ENCODE measurements at regions not wholly inside any gene's neighbourhood (a gene's known extent, or its start where the extent isn't known, plus 50 kb on each side); places are given as distances from the start of the nearest gene placed in this dataset.

- H3F3A ChIP-seq (ENCODE audit: insufficient read depth, low read depth), result no peaks in the 10 kb centered on the region
- intact Hi-C loops (cut with micrococcal nuclease; ENCODE audit: unreplicated experiment), result no loop called here
- H3K4me1 ChIP-seq (replicated peaks; ENCODE audit: insufficient read depth), result no peaks in the 10 kb centered on the region
- no peak overlapping the region for H3K27ac ChIP-seq
- POLR2A ChIA-PET (ENCODE audit: unreplicated experiment), result no interaction called here
- no peaks in the 10 kb centered on the region for H3K79me2 ChIP-seq (ENCODE audit: low read depth)
- H3K36me3 ChIP-seq (ENCODE audit: low read depth), result no peaks in the 10 kb centered on the region
- H4K20me1 ChIP-seq (ENCODE audit: insufficient read depth), result no peaks in the 10 kb centered on the region
- no peaks in the 10 kb centered on the region for H3K9me2 ChIP-seq (ENCODE audit: insufficient read depth)
- CTCF ChIA-PET, result no interaction called here
- no peak for TF ChIP-seq EZH2 (IDR thresholded peaks at IDR 0.05; ENCODE audit: low read depth)
- TF ChIP-seq CTCF (conservative IDR thresholded peaks at IDR 0.05), result no peak
- no peaks in the 10 kb centered on the region for H3K27me3 ChIP-seq (ENCODE audit: insufficient read depth, low read depth)
- no peak overlapping the region for H3K4me2 ChIP-seq
- no peak for DNase-seq
- no TSS peak for BruUV-seq (replicated peaks)
- no peak overlapping the region for H2AFZ ChIP-seq
- H3K4me3 ChIP-seq, result no peak overlapping the region
- no peaks in the 10 kb centered on the region for H3K9me3 ChIP-seq (ENCODE audit: insufficient read depth, low read depth)
Measured at GRCh38 chr5:24145806-24146205, 499.0 kb downstream of the CDH10 start.

GRCh38 chr5:24161559-24161958 is 483.2 kb downstream of the CDH10 start:
- ChIA-PET POLR2A (ENCODE audit: unreplicated experiment) (no interaction called here), CTCF (interaction anchor here (0.6 kb wide), 1 partner anchor 31 kb away, joined by 5 read pairs; no protein-coding TSS in a partner anchor)
- H3K9me3 ChIP-seq (ENCODE audit: insufficient read depth, low read depth), result peaks cover 3% of the 10 kb centered on the region; the same call in 1 of the 2 replicates
- H3K9me2 ChIP-seq (ENCODE audit: insufficient read depth), result no peaks in the 10 kb centered on the region
- no TSS peak for BruUV-seq (replicated peaks)
- no peak overlapping the region for H3K4me2 ChIP-seq
- H3K4me1 ChIP-seq (replicated peaks; ENCODE audit: insufficient read depth), result no peaks in the 10 kb centered on the region
- H3F3A ChIP-seq (ENCODE audit: insufficient read depth, low read depth), result no peaks in the 10 kb centered on the region
- no peaks in the 10 kb centered on the region for H4K20me1 ChIP-seq (ENCODE audit: insufficient read depth)
- no peak for DNase-seq
- intact Hi-C loops (cut with micrococcal nuclease; ENCODE audit: unreplicated experiment), result no loop called here
- H3K79me2 ChIP-seq (ENCODE audit: low read depth), result no peaks in the 10 kb centered on the region
- TF ChIP-seq EZH2 (IDR thresholded peaks at IDR 0.05; ENCODE audit: low read depth) (no peak), CTCF (conservative IDR thresholded peaks at IDR 0.05) (no peak)
- no peaks in the 10 kb centered on the region for H3K36me3 ChIP-seq (ENCODE audit: low read depth)
- H3K4me3 ChIP-seq, result no peak overlapping the region
- no peak overlapping the region for H2AFZ ChIP-seq
- H3K27me3 ChIP-seq (ENCODE audit: insufficient read depth, low read depth), result no peaks in the 10 kb centered on the region
- no peak overlapping the region for H3K27ac ChIP-seq

GRCh38 chr5:24162343-24162742 is 482.4 kb downstream of the CDH10 start:
- Histone ChIP-seq H3K27me3 (ENCODE audit: insufficient read depth, low read depth) (no peaks in the 10 kb centered on the region), H3K4me2 (no peak overlapping the region), H3K4me3 (no peak overlapping the region), H3K9me3 (ENCODE audit: insufficient read depth, low read depth) (peaks cover 3% of the 10 kb centered on the region; the same call in 1 of the 2 replicates), H3K9me2 (ENCODE audit: insufficient read depth) (no peaks in the 10 kb centered on the region), H3K27ac (no peak overlapping the region), H4K20me1 (ENCODE audit: insufficient read depth) (no peaks in the 10 kb centered on the region), H2AFZ (no peak overlapping the region), H3K4me1 (replicated peaks; ENCODE audit: insufficient read depth) (no peaks in the 10 kb centered on the region), H3K79me2 (ENCODE audit: low read depth) (no peaks in the 10 kb centered on the region), H3K36me3 (ENCODE audit: low read depth) (no peaks in the 10 kb centered on the region), H3F3A (ENCODE audit: insufficient read depth, low read depth) (no peaks in the 10 kb centered on the region)
- intact Hi-C loops (cut with micrococcal nuclease; ENCODE audit: unreplicated experiment), result no loop called here
- CTCF ChIA-PET, result interaction anchor here (0.6 kb wide), 1 partner anchor 30 kb away, joined by 5 read pairs; no protein-coding TSS in a partner anchor
- BruUV-seq (replicated peaks), result no TSS peak
- TF ChIP-seq CTCF (conservative IDR thresholded peaks at IDR 0.05), result no peak
- TF ChIP-seq EZH2 (IDR thresholded peaks at IDR 0.05; ENCODE audit: low read depth), result no peak
- POLR2A ChIA-PET (ENCODE audit: unreplicated experiment), result no interaction called here
- no peak for DNase-seq

Measured in PC-9 (cell line).